Fibroblast of lung (primary cell): ENCODE measurements at regions not wholly inside any gene's neighbourhood (a gene's known extent, or its start where the extent isn't known, plus 50 kb on each side); places are given as distances from the start of the nearest gene placed in this dataset.

Experiments used
- EZH2 ChIP-seq: IDR thresholded peaks from 2 replicates; pipeline ENCODE4 v1.5.1; 2012; ENCODE audit warnings: low read length, control low read depth, mild to moderate bottlenecking; ENCODE audit errors: missing control alignments
- TF ChIP-seq, protein P1 (sequence below), 2 donors: IDR thresholded peaks in 1 of 2; conservative IDR thresholded peaks in 1 of 2; 1 replicate in 1 of 2; 2 replicates in 1 of 2; pipeline ENCODE4 v1.5.1; 2011 to 2012; ENCODE audit warnings: low read length in 2 of 2, control low read depth in 1 of 2, inconsistent platforms in 1 of 2, low read depth in 1 of 2, mild to moderate bottlenecking in 1 of 2

DNA sequence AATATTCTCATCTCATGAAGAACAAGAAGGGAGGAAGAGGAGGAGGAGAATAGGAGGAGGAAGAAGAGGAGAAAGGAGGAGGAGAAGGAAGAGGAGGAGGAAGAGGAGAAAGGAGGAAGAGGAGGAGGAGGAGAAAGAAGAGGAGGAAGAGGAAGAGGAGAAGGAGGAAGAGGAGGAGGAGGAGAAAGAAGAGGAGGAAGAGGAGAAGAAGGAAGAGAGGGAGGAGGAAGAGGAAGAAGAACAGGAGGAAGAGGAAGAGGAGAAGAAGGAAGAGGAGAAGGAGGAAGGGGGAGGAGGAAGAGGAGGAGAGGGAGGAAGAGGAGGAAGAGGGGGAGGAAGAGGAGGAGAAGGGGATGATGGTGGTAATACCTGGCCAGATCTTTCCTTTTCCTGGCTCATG is 70.0 kb upstream of the PTPRM start:
- TF ChIP-seq, protein P1, sequence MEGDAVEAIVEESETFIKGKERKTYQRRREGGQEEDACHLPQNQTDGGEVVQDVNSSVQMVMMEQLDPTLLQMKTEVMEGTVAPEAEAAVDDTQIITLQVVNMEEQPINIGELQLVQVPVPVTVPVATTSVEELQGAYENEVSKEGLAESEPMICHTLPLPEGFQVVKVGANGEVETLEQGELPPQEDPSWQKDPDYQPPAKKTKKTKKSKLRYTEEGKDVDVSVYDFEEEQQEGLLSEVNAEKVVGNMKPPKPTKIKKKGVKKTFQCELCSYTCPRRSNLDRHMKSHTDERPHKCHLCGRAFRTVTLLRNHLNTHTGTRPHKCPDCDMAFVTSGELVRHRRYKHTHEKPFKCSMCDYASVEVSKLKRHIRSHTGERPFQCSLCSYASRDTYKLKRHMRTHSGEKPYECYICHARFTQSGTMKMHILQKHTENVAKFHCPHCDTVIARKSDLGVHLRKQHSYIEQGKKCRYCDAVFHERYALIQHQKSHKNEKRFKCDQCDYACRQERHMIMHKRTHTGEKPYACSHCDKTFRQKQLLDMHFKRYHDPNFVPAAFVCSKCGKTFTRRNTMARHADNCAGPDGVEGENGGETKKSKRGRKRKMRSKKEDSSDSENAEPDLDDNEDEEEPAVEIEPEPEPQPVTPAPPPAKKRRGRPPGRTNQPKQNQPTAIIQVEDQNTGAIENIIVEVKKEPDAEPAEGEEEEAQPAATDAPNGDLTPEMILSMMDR (conservative IDR thresholded peaks at IDR 0.05 in 1 of 2, IDR thresholded peaks at IDR 0.05 in 1 of 2; ENCODE audit: low read depth in 1 of 2, low read length in 2 of 2) = no peak
- no peak for TF ChIP-seq EZH2
